ENCODE measurements at regions not wholly inside any gene's neighbourhood (a gene's known extent, or its start where the extent isn't known, plus 50 kb on each side); places are given as distances from the start of the nearest gene placed in this dataset.

GRCh38 chr16:59052231-59052630, 318.1 kb upstream of the GOT2 start:
- no peak for TF ChIP-seq CTCF (IDR thresholded peaks at IDR 0.05)
- H3K4me3 ChIP-seq, result no peak overlapping the region
- peaks cover 44% of the 10 kb centered on the region for H3K9me3 ChIP-seq
- DNase-seq (no peak), ATAC-seq (no peak)
- intact Hi-C loops (cut with DNase I, micrococcal nuclease), result no loop called here
- no peaks in the 10 kb centered on the region for H3K4me1 ChIP-seq (ENCODE audit: low read depth)
- no peaks in the 10 kb centered on the region for H3K36me3 ChIP-seq (ENCODE audit: low read depth)

- no peak for TF ChIP-seq CTCF (IDR thresholded peaks at IDR 0.05)
- ATAC-seq (no peak), DNase-seq (no peak)
- Histone ChIP-seq H3K36me3 (ENCODE audit: low read depth) (no peaks in the 10 kb centered on the region), H3K4me1 (ENCODE audit: low read depth) (no peaks in the 10 kb centered on the region), H3K4me3 (no peak overlapping the region), H3K9me3 (peaks cover 45% of the 10 kb centered on the region)
- intact Hi-C loops (cut with DNase I, micrococcal nuclease), result no loop called here
Observed at GRCh38 chr16:59048876-59049275, 314.8 kb upstream of the GOT2 start.

- DNase-seq (no peak), ATAC-seq (no peak)
- intact Hi-C loops (cut with DNase I, micrococcal nuclease), result no loop called here
- H3K4me3 ChIP-seq, result no peak overlapping the region
- no peaks in the 10 kb centered on the region for H3K36me3 ChIP-seq (ENCODE audit: low read depth)
- no peaks in the 10 kb centered on the region for H3K4me1 ChIP-seq (ENCODE audit: low read depth)
- TF ChIP-seq CTCF (IDR thresholded peaks at IDR 0.05), result no peak
- H3K9me3 ChIP-seq, result peaks cover 54% of the 10 kb centered on the region
Observed at GRCh38 chr16:59047114-59047513, 313.0 kb upstream of the GOT2 start.

- no peak for ATAC-seq
- H3K36me3 ChIP-seq (ENCODE audit: low read depth), result no peaks in the 10 kb centered on the region
- no peak overlapping the region for H3K4me3 ChIP-seq
- TF ChIP-seq CTCF (IDR thresholded peaks at IDR 0.05), result no peak
- no peak for DNase-seq
- no peaks in the 10 kb centered on the region for H3K4me1 ChIP-seq (ENCODE audit: low read depth)
- peaks cover 50% of the 10 kb centered on the region for H3K9me3 ChIP-seq
- intact Hi-C loops (cut with DNase I, micrococcal nuclease), result no loop called here
Observed at GRCh38 chr16:59046335-59046734, 312.2 kb upstream of the GOT2 start.

GRCh38 chr16:59045501-59045900, 311.4 kb upstream of the GOT2 start:
- Histone ChIP-seq H3K4me3 (no peak overlapping the region), H3K9me3 (peaks cover 42% of the 10 kb centered on the region), H3K4me1 (ENCODE audit: low read depth) (no peaks in the 10 kb centered on the region), H3K36me3 (ENCODE audit: low read depth) (no peaks in the 10 kb centered on the region)
- no peak for TF ChIP-seq CTCF (IDR thresholded peaks at IDR 0.05)
- intact Hi-C loops (cut with DNase I, micrococcal nuclease), result no loop called here
- DNase-seq (no peak), ATAC-seq (no peak)

- intact Hi-C loops (cut with DNase I, micrococcal nuclease), result no loop called here
- DNase-seq, result no peak
- no peak for ATAC-seq
- Histone ChIP-seq H3K4me1 (ENCODE audit: low read depth) (no peaks in the 10 kb centered on the region), H3K4me3 (no peak overlapping the region), H3K9me3 (peaks cover 48% of the 10 kb centered on the region), H3K36me3 (ENCODE audit: low read depth) (no peaks in the 10 kb centered on the region)
- no peak for TF ChIP-seq CTCF (IDR thresholded peaks at IDR 0.05)
Observed at GRCh38 chr16:59044616-59045015, 310.5 kb upstream of the GOT2 start.

Measured in mucosa of descending colon (tissue), 3 donors.